ENCODE measurements at regions not wholly inside any gene's neighbourhood (a gene's known extent, or its start where the extent isn't known, plus 50 kb on each side); places are given as distances from the start of the nearest gene placed in this dataset.

DNA sequence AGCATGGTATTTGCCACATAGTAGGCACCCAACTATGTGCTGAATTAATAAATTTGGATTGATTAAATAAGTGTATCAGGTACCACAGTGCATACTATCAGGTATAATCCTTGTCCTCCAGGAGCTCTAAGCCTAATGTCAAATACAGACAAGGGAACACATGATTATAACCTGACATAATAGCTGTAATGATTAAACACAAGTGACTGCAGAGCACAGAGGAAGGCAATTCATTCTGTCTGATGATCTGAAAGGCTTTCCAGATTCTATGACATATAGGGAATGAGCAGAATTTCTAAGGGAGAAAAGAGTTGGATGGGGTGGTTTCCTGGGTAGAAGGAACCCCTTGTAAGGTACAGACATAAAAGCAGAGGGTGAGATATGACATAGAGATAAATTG lies 273.5 kb downstream of the KIF2B start:
- TF ChIP-seq, protein P1, sequence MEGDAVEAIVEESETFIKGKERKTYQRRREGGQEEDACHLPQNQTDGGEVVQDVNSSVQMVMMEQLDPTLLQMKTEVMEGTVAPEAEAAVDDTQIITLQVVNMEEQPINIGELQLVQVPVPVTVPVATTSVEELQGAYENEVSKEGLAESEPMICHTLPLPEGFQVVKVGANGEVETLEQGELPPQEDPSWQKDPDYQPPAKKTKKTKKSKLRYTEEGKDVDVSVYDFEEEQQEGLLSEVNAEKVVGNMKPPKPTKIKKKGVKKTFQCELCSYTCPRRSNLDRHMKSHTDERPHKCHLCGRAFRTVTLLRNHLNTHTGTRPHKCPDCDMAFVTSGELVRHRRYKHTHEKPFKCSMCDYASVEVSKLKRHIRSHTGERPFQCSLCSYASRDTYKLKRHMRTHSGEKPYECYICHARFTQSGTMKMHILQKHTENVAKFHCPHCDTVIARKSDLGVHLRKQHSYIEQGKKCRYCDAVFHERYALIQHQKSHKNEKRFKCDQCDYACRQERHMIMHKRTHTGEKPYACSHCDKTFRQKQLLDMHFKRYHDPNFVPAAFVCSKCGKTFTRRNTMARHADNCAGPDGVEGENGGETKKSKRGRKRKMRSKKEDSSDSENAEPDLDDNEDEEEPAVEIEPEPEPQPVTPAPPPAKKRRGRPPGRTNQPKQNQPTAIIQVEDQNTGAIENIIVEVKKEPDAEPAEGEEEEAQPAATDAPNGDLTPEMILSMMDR (conservative IDR thresholded peaks at IDR 0.05 in 1 of 2, IDR thresholded peaks at IDR 0.05 in 1 of 2; ENCODE audit: low read depth in 1 of 2, low read length in 2 of 2) = no peak
- TF ChIP-seq EZH2 (IDR thresholded peaks at IDR 0.05; ENCODE audit: low read length, missing control alignments) = no peak
